Left lung (tissue), 4 donors: ENCODE measurements at regions not wholly inside any gene's neighbourhood (a gene's known extent, or its start where the extent isn't known, plus 50 kb on each side); places are given as distances from the start of the nearest gene placed in this dataset.

Experiments
- ATAC-seq: fragments of 200-7000 bp; cut with Tn5 transposase; one replicate; pipeline ENCODE4 v1.9.1; 2020; ENCODE audit warnings: moderate library complexity
- DNase-seq, 4 donors: peaks; one replicate each; pipeline ENCODE4 v3.0.0-alpha.2; 2013 to 2020
- H3K27ac ChIP-seq, 2 donors: fragments of 200-600 bp; sonication (generic) in 1 of 2; one replicate each; pipeline versions ENCODE4 v1.5.0 to v1.8.0; 2020 to 2021
- H3K27me3 ChIP-seq, 2 donors: fragments of 200-600 bp; sonication (generic) in 1 of 2; one replicate each; pipeline versions ENCODE4 v1.5.0 to v1.8.0; 2020 to 2021
- H3K36me3 ChIP-seq, 2 donors: fragments of 200-600 bp; sonication (generic) in 1 of 2; one replicate each; pipeline versions ENCODE4 v1.5.0 to v1.8.0; 2020 to 2021
- H3K4me1 ChIP-seq, 2 donors: fragments of 200-600 bp; one replicate each; pipeline ENCODE4 v1.8.0; 2021
- H3K4me3 ChIP-seq, 2 donors: fragments of 200-600 bp; sonication (generic) in 1 of 2; one replicate each; pipeline versions ENCODE4 v1.5.0 to v1.8.0; 2020 to 2021; ENCODE audit warnings: mild to moderate bottlenecking in 1 of 2
- H3K9me3 ChIP-seq, 2 donors: fragments of 200-600 bp; sonication (generic) in 1 of 2; one replicate each; pipeline versions ENCODE4 v1.5.0 to v1.8.0; 2020 to 2021
- intact Hi-C, 2 donors: fragments of 100-400 bp; cut with DNase I; formaldehyde crosslinking; loops; one replicate each; pipeline versions ENCODE4 v1.11.2 to v1.14.2; 2022
- TF ChIP-seq, protein P1 (sequence below), 2 donors: fragments of 200-600 bp; sonication (generic) in 1 of 2; IDR thresholded peaks; one replicate each; pipeline versions ENCODE4 v1.5.0 to v1.8.0; 2021; ENCODE audit warnings: antibody characterized with exemption in 2 of 2
- donor health status: DM: no; HTN: yes; CAD: no.
- donor health status: DM: no; HTN: no; CAD: no.

- H3K27me3 ChIP-seq, result peaks cover 0 to 12% of the 10 kb centered on the region in 2 donors
These were observed 217.4 kb upstream of the PPP2R2D start for GRCh38 chr10:131683281-131683861.

DNA sequence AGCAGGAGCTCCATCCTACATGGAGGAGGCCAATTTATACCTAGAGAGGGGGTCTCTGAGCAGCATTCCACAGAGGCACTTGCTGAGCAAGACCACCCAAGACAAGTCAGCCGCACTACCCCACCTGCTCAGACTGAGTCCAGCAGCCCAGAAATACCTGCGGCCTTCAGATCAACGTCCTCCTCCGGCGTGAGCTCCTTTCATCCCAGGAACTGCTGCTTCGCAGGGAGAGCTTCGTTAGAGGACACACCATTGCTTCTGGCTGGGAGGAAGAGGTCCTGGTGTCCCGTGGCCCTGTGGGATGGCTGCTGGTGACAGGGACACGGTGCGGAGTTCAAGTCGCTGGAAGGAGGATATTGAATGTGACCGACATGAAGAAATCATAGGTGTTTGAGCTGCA is 216.9 kb upstream of the PPP2R2D start:
- no peak overlapping the region for H3K27ac ChIP-seq
- H3K4me1 ChIP-seq, result no peaks in the 10 kb centered on the region
- peaks cover 0 to 12% of the 10 kb centered on the region in 2 donors for H3K27me3 ChIP-seq
- H3K4me3 ChIP-seq, result no peak overlapping the region
- DNase-seq (no peak), ATAC-seq (no peak)
- H3K36me3 ChIP-seq, result no peaks in the 10 kb centered on the region
- TF ChIP-seq, protein P1, sequence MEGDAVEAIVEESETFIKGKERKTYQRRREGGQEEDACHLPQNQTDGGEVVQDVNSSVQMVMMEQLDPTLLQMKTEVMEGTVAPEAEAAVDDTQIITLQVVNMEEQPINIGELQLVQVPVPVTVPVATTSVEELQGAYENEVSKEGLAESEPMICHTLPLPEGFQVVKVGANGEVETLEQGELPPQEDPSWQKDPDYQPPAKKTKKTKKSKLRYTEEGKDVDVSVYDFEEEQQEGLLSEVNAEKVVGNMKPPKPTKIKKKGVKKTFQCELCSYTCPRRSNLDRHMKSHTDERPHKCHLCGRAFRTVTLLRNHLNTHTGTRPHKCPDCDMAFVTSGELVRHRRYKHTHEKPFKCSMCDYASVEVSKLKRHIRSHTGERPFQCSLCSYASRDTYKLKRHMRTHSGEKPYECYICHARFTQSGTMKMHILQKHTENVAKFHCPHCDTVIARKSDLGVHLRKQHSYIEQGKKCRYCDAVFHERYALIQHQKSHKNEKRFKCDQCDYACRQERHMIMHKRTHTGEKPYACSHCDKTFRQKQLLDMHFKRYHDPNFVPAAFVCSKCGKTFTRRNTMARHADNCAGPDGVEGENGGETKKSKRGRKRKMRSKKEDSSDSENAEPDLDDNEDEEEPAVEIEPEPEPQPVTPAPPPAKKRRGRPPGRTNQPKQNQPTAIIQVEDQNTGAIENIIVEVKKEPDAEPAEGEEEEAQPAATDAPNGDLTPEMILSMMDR (IDR thresholded peaks at IDR 0.05), result no peak
- no peaks in the 10 kb centered on the region for H3K9me3 ChIP-seq
- intact Hi-C loops, result no loop called here

More at GRCh38 chr10:131683281-131683861, 217.4 kb upstream of the PPP2R2D start:
- intact Hi-C loops, result no loop called here
- Histone ChIP-seq H3K36me3 (no peaks in the 10 kb centered on the region), H3K27ac (no peak overlapping the region), H3K9me3 (no peaks in the 10 kb centered on the region), H3K4me1 (no peaks in the 10 kb centered on the region), H3K4me3 (no peak overlapping the region)
- TF ChIP-seq, protein P1 (IDR thresholded peaks at IDR 0.05), result no peak
- ATAC-seq (no peak), DNase-seq (peak in 1 of 4 donors; percentile 53)

GRCh38 chr10:131685007-131685406 is 215.8 kb upstream of the PPP2R2D start:
- no peak for ATAC-seq
- Histone ChIP-seq H3K9me3 (no peaks in the 10 kb centered on the region), H3K27me3 (peaks cover 0 to 12% of the 10 kb centered on the region in 2 donors), H3K4me3 (no peak overlapping the region), H3K27ac (no peak overlapping the region), H3K4me1 (no peaks in the 10 kb centered on the region), H3K36me3 (no peaks in the 10 kb centered on the region)
- TF ChIP-seq, protein P1 (IDR thresholded peaks at IDR 0.05), result no peak
- peak in 1 of 4 donors; percentile 37 for DNase-seq
- intact Hi-C loops, result no loop called here

- Histone ChIP-seq H3K27ac (no peak overlapping the region), H3K36me3 (no peaks in the 10 kb centered on the region), H3K9me3 (no peaks in the 10 kb centered on the region), H3K27me3 (peaks cover 0 to 12% of the 10 kb centered on the region in 2 donors), H3K4me3 (no peak overlapping the region), H3K4me1 (no peaks in the 10 kb centered on the region)
- peak in 1 of 4 donors; percentile 54 for DNase-seq
- intact Hi-C loops, result no loop called here
- TF ChIP-seq, protein P1 (IDR thresholded peaks at IDR 0.05), result no peak
- no peak for ATAC-seq
These were observed 215.2 kb upstream of the PPP2R2D start for GRCh38 chr10:131685576-131685975.

GRCh38 chr10:131686781-131687420 is 213.9 kb upstream of the PPP2R2D start:
- no peak overlapping the region for H3K4me3 ChIP-seq
- intact Hi-C loops, result no loop called here
- peaks cover 0 to 9% of the 10 kb centered on the region in 2 donors for H3K27me3 ChIP-seq
- ATAC-seq (no peak), DNase-seq (peak in 1 of 4 donors; percentile 49)
- H3K36me3 ChIP-seq, result no peaks in the 10 kb centered on the region
- H3K4me1 ChIP-seq, result no peaks in the 10 kb centered on the region
- H3K9me3 ChIP-seq, result no peaks in the 10 kb centered on the region
- TF ChIP-seq, protein P1 (IDR thresholded peaks at IDR 0.05), result no peak
- no peak overlapping the region for H3K27ac ChIP-seq
